EH (cell line): ENCODE measurements at regions not wholly inside any gene's neighbourhood (a gene's known extent, or its start where the extent isn't known, plus 50 kb on each side); places are given as distances from the start of the nearest gene placed in this dataset.

Experiments
- DNase-seq: peaks from one replicate; pipeline ENCODE4 v3.0.0-alpha.2; 2015; ENCODE audit warnings: low read depth

- no peak for DNase-seq
These were observed 240.4 kb upstream of the PGRMC2 start for GRCh38 chr4:128527946-128528576.

- DNase-seq = peak; percentile 37
These were observed 239.7 kb upstream of the PGRMC2 start for GRCh38 chr4:128527351-128527750.

- peak; percentile 41 for DNase-seq
These were observed 238.5 kb upstream of the PGRMC2 start for GRCh38 chr4:128525992-128526630.

- peak; percentile 65 for DNase-seq
These were observed 237.8 kb upstream of the PGRMC2 start for GRCh38 chr4:128525387-128525786.

GRCh38 chr4:128524311-128524710 lies 236.7 kb upstream of the PGRMC2 start:
- peak; percentile 91 for DNase-seq

GRCh38 chr4:128521648-128522111 lies 234.1 kb upstream of the PGRMC2 start:
- peak; percentile 83 for DNase-seq

GRCh38 chr4:128521156-128521555 lies 233.5 kb upstream of the PGRMC2 start:
- DNase-seq = peak; percentile 55

GRCh38 chr4:128519163-128519830 lies 231.7 kb upstream of the PGRMC2 start:
- DNase-seq = peak; percentile 46

GRCh38 chr4:128517739-128518510 lies 230.3 kb upstream of the PGRMC2 start:
- peak; percentile 98 for DNase-seq

GRCh38 chr4:128517096-128517738 lies 229.6 kb upstream of the PGRMC2 start:
- DNase-seq = peak; percentile 62

- DNase-seq = peak; percentile 89
These were observed 228.8 kb upstream of the PGRMC2 start for GRCh38 chr4:128516301-128516969.

- DNase-seq = peak; percentile 52
These were observed 226.3 kb upstream of the PGRMC2 start for GRCh38 chr4:128513664-128514484.

GRCh38 chr4:128512767-128513322 lies 225.2 kb upstream of the PGRMC2 start:
- peak; percentile 71 for DNase-seq

GRCh38 chr4:128512161-128512560 lies 224.5 kb upstream of the PGRMC2 start:
- peak; percentile 62 for DNase-seq

GRCh38 chr4:128510850-128511249 lies 223.2 kb upstream of the PGRMC2 start:
- DNase-seq = no peak

GRCh38 chr4:128502818-128503527 lies 215.4 kb upstream of the PGRMC2 start:
- DNase-seq = peak; percentile 35

GRCh38 chr4:128501239-128501638 lies 213.6 kb upstream of the PGRMC2 start:
- no peak for DNase-seq

GRCh38 chr4:128488055-128488705 lies 200.6 kb upstream of the PGRMC2 start:
- DNase-seq = no peak

- no peak for DNase-seq
These were observed 197.3 kb upstream of the PGRMC2 start for GRCh38 chr4:128484896-128485295.
